CD4-positive, alpha-beta T cell (primary cell): ENCODE measurements at regions not wholly inside any gene's neighbourhood (a gene's known extent, or its start where the extent isn't known, plus 50 kb on each side); places are given as distances from the start of the nearest gene placed in this dataset.

Experiments
- ATAC-seq: fragments of 200-7000 bp; cut with Tn5 transposase; one replicate; pipeline ENCODE4 v1.10.0; 2022; ENCODE audit warnings: mild to moderate bottlenecking; ENCODE audit not compliant: poor library complexity
- CTCF ChIA-PET: fragments of 350-600 bp; sonication (Branson Sonifier 250); formaldehyde crosslinking; loops from one replicate; lab custom pipeline; 2021; ENCODE audit warnings: antibody characterized with exemption, inconsistent platforms; lab: Charles Lee
- POLR2A ChIA-PET: fragments of 350-600 bp; sonication (Branson Sonifier 250); formaldehyde crosslinking; loops from one replicate; lab custom pipeline; 2021; ENCODE audit warnings: antibody characterized with exemption, inconsistent platforms; lab: Charles Lee
- DNase-seq, 14 experiments: peaks; one replicate each; pipeline ENCODE4 v3.0.0-alpha.2; 2013 to 2020; ENCODE audit warnings: mixed read lengths in 2 of 14
- H3K27ac ChIP-seq, 2 donors: one replicate each; pipeline versions ENCODE4 v1.5.1 to v1.7.0; 2013; ENCODE audit warnings: low read length in 2 of 2, low read depth in 1 of 2, mild to moderate bottlenecking in 1 of 2
- H3K27me3 ChIP-seq, 2 experiments: 1 replicate in 1 of 2; 2 replicates in 1 of 2; pipeline versions ENCODE4 v1.6.1 to v1.7.0; 2013; ENCODE audit warnings: low read length in 2 of 2, control low read depth in 1 of 2, mild to moderate bottlenecking in 1 of 2, moderate library complexity in 1 of 2; ENCODE audit not compliant: insufficient read depth in 2 of 2, control insufficient read depth in 1 of 2
- H3K36me3 ChIP-seq: one replicate; pipeline ENCODE4 v1.6.1; 2013; ENCODE audit warnings: low read length, control low read depth; ENCODE audit not compliant: insufficient read depth
- H3K4me1 ChIP-seq: one replicate; pipeline ENCODE4 v1.6.1; 2013; ENCODE audit warnings: low read length, control low read depth; ENCODE audit not compliant: insufficient read depth
- H3K4me3 ChIP-seq: one replicate; pipeline ENCODE4 v1.5.1; 2013; ENCODE audit warnings: mild to moderate bottlenecking, low read length, moderate library complexity
- H3K9me3 ChIP-seq, 2 experiments: 1 replicate in 1 of 2; 2 replicates in 1 of 2; pipeline versions ENCODE4 v1.6.1 to v1.7.0; 2013; ENCODE audit warnings: low read length in 2 of 2, mild to moderate bottlenecking in 2 of 2, control low read depth in 1 of 2, moderate library complexity in 1 of 2; ENCODE audit not compliant: control insufficient read depth in 1 of 2, insufficient read depth in 1 of 2
- H3K27ac Mint-ChIP-seq: one replicate; pipeline ENCODE4 v1.8.0; 2020; ENCODE audit warnings: mixed read lengths
- H3K27me3 Mint-ChIP-seq: one replicate; pipeline ENCODE4 v1.8.0; 2021; ENCODE audit warnings: mixed read lengths
- H3K36me3 Mint-ChIP-seq: one replicate; pipeline ENCODE4 v1.8.0; 2021; ENCODE audit warnings: low read depth, mixed read lengths
- H3K4me1 Mint-ChIP-seq: one replicate; pipeline ENCODE4 v1.8.0; 2021; ENCODE audit warnings: low read depth, mixed read lengths
- H3K4me3 Mint-ChIP-seq: one replicate; pipeline ENCODE4 v1.8.0; 2020; ENCODE audit warnings: mild to moderate bottlenecking, mixed read lengths
- H3K9me3 Mint-ChIP-seq: one replicate; pipeline ENCODE4 v1.8.0; 2020; ENCODE audit warnings: mixed read lengths
- CTCF ChIP-seq: fragments of 200-600 bp; IDR thresholded peaks from one replicate; pipeline ENCODE4 v1.8.0; 2022; ENCODE audit warnings: antibody characterized with exemption, mild to moderate bottlenecking
- intact Hi-C, 2 experiments: fragments of 100-400 bp; cut with DNase I in 1 of 2; cut with micrococcal nuclease in 1 of 2; formaldehyde crosslinking; loops; one replicate each; pipeline versions ENCODE4 v1.15.1 to v1.9.0; 2023 to 2025; cut with DNase I, micrococcal nuclease

DNA sequence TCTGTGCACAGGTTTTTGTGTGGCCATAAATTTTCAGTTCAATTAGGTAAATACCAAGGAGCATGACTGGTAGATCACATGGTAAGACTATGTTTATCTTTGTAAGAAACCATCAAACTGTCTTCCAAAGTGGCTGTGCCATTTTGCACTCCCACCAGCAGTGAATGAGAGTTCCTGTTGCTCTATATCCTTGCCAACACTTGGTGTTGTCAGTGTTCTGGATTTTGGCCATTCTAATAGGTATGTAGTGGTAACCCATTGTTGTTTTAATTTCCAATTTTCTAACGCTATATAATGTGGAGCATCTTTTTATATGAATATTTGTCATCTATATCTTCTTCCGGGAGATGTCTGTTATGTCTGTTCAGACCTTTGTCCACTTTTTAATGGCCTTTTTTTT is 51.7 kb upstream of the MED4 start:
- no peaks in the 10 kb centered on the region for H3K27me3 ChIP-seq
- Mint-ChIP-seq H3K4me1 (peaks cover 46% of the 10 kb centered on the region), H3K27ac (no peak overlapping the region), H3K36me3 (no peaks in the 10 kb centered on the region), H3K27me3 (no peaks in the 10 kb centered on the region), H3K4me3 (no peak overlapping the region), H3K9me3 (peaks cover 3% of the 10 kb centered on the region)
- TF ChIP-seq CTCF, result no peak
- H3K9me3 ChIP-seq, result peaks cover 0 to 5% of the 10 kb centered on the region in 2 experiments
- ATAC-seq, result no peak
- H3K27ac ChIP-seq, result no peak overlapping the region
- CTCF ChIA-PET, result no interaction called here
- DNase-seq, result no peak
- POLR2A ChIA-PET, result interaction anchor here (0.7 kb wide), 1 partner anchor 87 kb away, joined by 3 read pairs; the partner anchor contains the start of gene ITM2B
- H3K4me3 ChIP-seq, result no peak overlapping the region
- peaks cover 37% of the 10 kb centered on the region for H3K4me1 ChIP-seq
- intact Hi-C loops, result no loop called here
- H3K36me3 ChIP-seq, result no peaks in the 10 kb centered on the region

GRCh38 chr13:48146122-48146521 is 51.2 kb upstream of the MED4 start:
- no peak for ATAC-seq
- Mint-ChIP-seq H3K4me1 (peaks cover 40% of the 10 kb centered on the region), H3K4me3 (no peak overlapping the region)

More at GRCh38 chr13:48146122-48146521, 51.2 kb upstream of the MED4 start:
- H3K36me3 Mint-ChIP-seq, result no peaks in the 10 kb centered on the region
- peaks cover 3% of the 10 kb centered on the region for H3K9me3 Mint-ChIP-seq
- Histone ChIP-seq H3K4me1 (peaks cover 32% of the 10 kb centered on the region), H3K27ac (no peak overlapping the region), H3K27me3 (no peaks in the 10 kb centered on the region), H3K36me3 (no peaks in the 10 kb centered on the region), H3K9me3 (peaks cover 0 to 5% of the 10 kb centered on the region in 2 experiments), H3K4me3 (no peak overlapping the region)
- no peak overlapping the region for H3K27ac Mint-ChIP-seq
- DNase-seq, result no peak
- ChIA-PET CTCF (no interaction called here), POLR2A (no interaction called here)
- intact Hi-C loops, result no loop called here
- TF ChIP-seq CTCF, result no peak
- H3K27me3 Mint-ChIP-seq, result no peaks in the 10 kb centered on the region
